Gastrocnemius medialis (tissue), 4 donors: ENCODE measurements at regions not wholly inside any gene's neighbourhood (a gene's known extent, or its start where the extent isn't known, plus 50 kb on each side); places are given as distances from the start of the nearest gene placed in this dataset.

ENCODE experiments used
- ATAC-seq, 2 donors: fragments of 150-250 bp; one replicate each; pipeline ENCODE4 v1.9.1; 2016
- DNase-seq, 2 donors: peaks; one replicate each; pipeline ENCODE4 v3.0.0-alpha.2; 2019
- H3K27ac ChIP-seq, 4 donors: fragments of 200-600 bp; sonication (generic); 1 replicate in 1 of 4; 2 replicates in 3 of 4; pipeline ENCODE4 v1.5.1; 2016 to 2018; ENCODE audit warnings: mild to moderate bottlenecking in 2 of 4, moderate library complexity in 1 of 4
- H3K27me3 ChIP-seq, 3 donors: fragments of 200-600 bp; sonication (generic) in 2 of 3; 1 replicate in 1 of 3; 2 replicates in 2 of 3; pipeline versions ENCODE4 v1.5.1 to v1.6.0; 2016 to 2019; ENCODE audit warnings: mild to moderate bottlenecking in 1 of 3, moderate library complexity in 1 of 3
- H3K36me3 ChIP-seq, 2 donors: fragments of 200-600 bp; sonication (generic) in 1 of 2; one replicate each; pipeline ENCODE4 v1.5.1; 2017 to 2018
- H3K4me1 ChIP-seq, 2 donors: fragments of 200-600 bp; sonication (generic) in 1 of 2; one replicate each; pipeline ENCODE4 v1.5.1; 2016 to 2017; ENCODE audit warnings: mild to moderate bottlenecking in 2 of 2
- H3K4me3 ChIP-seq, 4 donors: fragments of 200-600 bp; sonication (generic) in 3 of 4; 1 replicate in 1 of 4; 2 replicates in 3 of 4; pipeline ENCODE4 v1.5.1; 2016 to 2019; ENCODE audit warnings: mild to moderate bottlenecking in 2 of 4
- H3K9me3 ChIP-seq, 3 donors: fragments of 200-600 bp; sonication (generic) in 2 of 3; 1 replicate in 1 of 3; 2 replicates in 2 of 3; pipeline ENCODE4 v1.5.1; 2016 to 2019
- CTCF ChIP-seq, 5 experiments: fragments of 450-650 bp in 3 of 5; fragments of 200-600 bp in 2 of 5; sonication (generic) in 2 of 5; IDR thresholded peaks in 4 of 5; conservative IDR thresholded peaks in 1 of 5; 1 replicate in 4 of 5; 2 replicates in 1 of 5; pipeline ENCODE4 v1.5.1; 2016 to 2019; ENCODE audit warnings: antibody characterized with exemption in 5 of 5, mild to moderate bottlenecking in 3 of 5, moderate library complexity in 3 of 5
- POLR2A ChIP-seq, 2 donors: fragments of 450-650 bp; IDR thresholded peaks; one replicate each; pipeline ENCODE4 v1.6.1; 2017; ENCODE audit warnings: antibody characterized with exemption in 2 of 2, mild to moderate bottlenecking in 2 of 2, moderate library complexity in 2 of 2
- in situ Hi-C, 4 donors: fragments of 200-750 bp; cut with MboI; loops; one replicate each; pipeline versions ENCODE4 v1.15.0 to v1.8.0; 2017; ENCODE audit warnings: low sequenced_read_pairs in 4 of 4
- intact Hi-C: fragments of 100-400 bp; cut with DNase I; formaldehyde crosslinking; loops from one replicate; pipeline ENCODE4 v1.15.1; 2023; ENCODE audit warnings: low total_unique reads

GRCh38 chr5:9927106-9927505 lies 297.0 kb upstream of the TAS2R1 start:
- Histone ChIP-seq H3K9me3 (peaks cover 0 to 5% (median 0%) of the 10 kb centered on the region in 3 donors), H3K4me3 (no peak overlapping the region), H3K4me1 (no peaks in the 10 kb centered on the region), H3K27ac (no peak overlapping the region), H3K36me3 (no peaks in the 10 kb centered on the region), H3K27me3 (no peaks in the 10 kb centered on the region)
- intact Hi-C loops (no loop called here), in situ Hi-C loops (no loop called here)
- TF ChIP-seq POLR2A (IDR thresholded peaks at IDR 0.05) (no peak), CTCF (IDR thresholded peaks at IDR 0.05 in 4 of 5, conservative IDR thresholded peaks at IDR 0.05 in 1 of 5) (no peak)
- ATAC-seq (no peak), DNase-seq (no peak)

GRCh38 chr5:9924614-9925013 lies 294.5 kb upstream of the TAS2R1 start:
- intact Hi-C loops = no loop called here
- DNase-seq (no peak), ATAC-seq (no peak)
- no peak overlapping the region for H3K4me3 ChIP-seq
- H3K36me3 ChIP-seq = no peaks in the 10 kb centered on the region
- in situ Hi-C loops = no loop called here
- peaks cover 0 to 5% (median 0%) of the 10 kb centered on the region in 3 donors for H3K9me3 ChIP-seq
- no peak for TF ChIP-seq CTCF (IDR thresholded peaks at IDR 0.05 in 4 of 5, conservative IDR thresholded peaks at IDR 0.05 in 1 of 5)
- TF ChIP-seq POLR2A (IDR thresholded peaks at IDR 0.05) = no peak
- no peaks in the 10 kb centered on the region for H3K27me3 ChIP-seq
- H3K27ac ChIP-seq = no peak overlapping the region
- H3K4me1 ChIP-seq = no peaks in the 10 kb centered on the region

- no peak for DNase-seq
Observed at GRCh38 chr5:9922719-9923118, 292.6 kb upstream of the TAS2R1 start.

GRCh38 chr5:9920697-9921096 lies 290.5 kb upstream of the TAS2R1 start:
- Histone ChIP-seq H3K27ac (no peak overlapping the region), H3K9me3 (peaks cover 0 to 5% (median 0%) of the 10 kb centered on the region in 3 donors), H3K4me3 (no peak overlapping the region), H3K4me1 (no peaks in the 10 kb centered on the region), H3K27me3 (no peaks in the 10 kb centered on the region), H3K36me3 (no peaks in the 10 kb centered on the region)
- in situ Hi-C loops = no loop called here
- ATAC-seq (no peak), DNase-seq (no peak)
- intact Hi-C loops = no loop called here
- no peak for TF ChIP-seq CTCF (IDR thresholded peaks at IDR 0.05 in 4 of 5, conservative IDR thresholded peaks at IDR 0.05 in 1 of 5)
- TF ChIP-seq POLR2A (IDR thresholded peaks at IDR 0.05) = no peak

More at GRCh38 chr5:9922719-9923118, 292.6 kb upstream of the TAS2R1 start:
- TF ChIP-seq POLR2A (IDR thresholded peaks at IDR 0.05) (no peak), CTCF (IDR thresholded peaks at IDR 0.05 in 4 of 5, conservative IDR thresholded peaks at IDR 0.05 in 1 of 5) (no peak)
- no peak overlapping the region for H3K4me3 ChIP-seq
- no peaks in the 10 kb centered on the region for H3K27me3 ChIP-seq
- no peak overlapping the region for H3K27ac ChIP-seq
- H3K36me3 ChIP-seq = no peaks in the 10 kb centered on the region
- ATAC-seq = no peak
- intact Hi-C loops (no loop called here), in situ Hi-C loops (no loop called here)
- H3K4me1 ChIP-seq = no peaks in the 10 kb centered on the region
- peaks cover 0 to 5% (median 0%) of the 10 kb centered on the region in 3 donors for H3K9me3 ChIP-seq
